ENCODE measurements at regions not wholly inside any gene's neighbourhood (a gene's known extent, or its start where the extent isn't known, plus 50 kb on each side); places are given as distances from the start of the nearest gene placed in this dataset.

DNA sequence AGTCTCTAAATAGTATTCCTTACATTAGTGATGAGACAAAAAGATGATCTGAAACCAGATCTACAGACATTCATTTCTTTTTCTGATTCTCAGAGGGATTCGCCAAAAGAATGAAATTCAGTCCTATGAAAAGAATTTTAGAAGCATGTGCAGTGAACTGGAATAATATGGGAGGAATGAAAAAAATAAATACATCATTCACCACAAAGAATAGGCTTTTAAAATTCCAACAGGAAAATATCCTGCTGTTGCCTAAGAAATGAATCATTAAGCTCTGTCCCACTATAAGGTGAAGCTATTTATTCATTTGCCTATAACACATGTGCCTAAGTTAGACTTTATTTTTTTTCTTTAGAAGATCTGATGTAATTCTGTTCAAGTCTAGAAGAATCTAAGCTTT, 165.9 kb downstream of the IL15 start:
- no peak overlapping the region for H3K27ac ChIP-seq
- TF ChIP-seq, protein P1, sequence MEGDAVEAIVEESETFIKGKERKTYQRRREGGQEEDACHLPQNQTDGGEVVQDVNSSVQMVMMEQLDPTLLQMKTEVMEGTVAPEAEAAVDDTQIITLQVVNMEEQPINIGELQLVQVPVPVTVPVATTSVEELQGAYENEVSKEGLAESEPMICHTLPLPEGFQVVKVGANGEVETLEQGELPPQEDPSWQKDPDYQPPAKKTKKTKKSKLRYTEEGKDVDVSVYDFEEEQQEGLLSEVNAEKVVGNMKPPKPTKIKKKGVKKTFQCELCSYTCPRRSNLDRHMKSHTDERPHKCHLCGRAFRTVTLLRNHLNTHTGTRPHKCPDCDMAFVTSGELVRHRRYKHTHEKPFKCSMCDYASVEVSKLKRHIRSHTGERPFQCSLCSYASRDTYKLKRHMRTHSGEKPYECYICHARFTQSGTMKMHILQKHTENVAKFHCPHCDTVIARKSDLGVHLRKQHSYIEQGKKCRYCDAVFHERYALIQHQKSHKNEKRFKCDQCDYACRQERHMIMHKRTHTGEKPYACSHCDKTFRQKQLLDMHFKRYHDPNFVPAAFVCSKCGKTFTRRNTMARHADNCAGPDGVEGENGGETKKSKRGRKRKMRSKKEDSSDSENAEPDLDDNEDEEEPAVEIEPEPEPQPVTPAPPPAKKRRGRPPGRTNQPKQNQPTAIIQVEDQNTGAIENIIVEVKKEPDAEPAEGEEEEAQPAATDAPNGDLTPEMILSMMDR (IDR thresholded peaks at IDR 0.05) = no peak
- TF ChIP-seq ZFX (IDR thresholded peaks at IDR 0.05; ENCODE audit: borderline replicate concordance) = no peak

- H3K27ac ChIP-seq = no peak overlapping the region
- TF ChIP-seq, protein P1 (IDR thresholded peaks at IDR 0.05) = no peak
These were observed 168.5 kb downstream of the IL15 start for GRCh38 chr4:141804836-141805235.

DNA sequence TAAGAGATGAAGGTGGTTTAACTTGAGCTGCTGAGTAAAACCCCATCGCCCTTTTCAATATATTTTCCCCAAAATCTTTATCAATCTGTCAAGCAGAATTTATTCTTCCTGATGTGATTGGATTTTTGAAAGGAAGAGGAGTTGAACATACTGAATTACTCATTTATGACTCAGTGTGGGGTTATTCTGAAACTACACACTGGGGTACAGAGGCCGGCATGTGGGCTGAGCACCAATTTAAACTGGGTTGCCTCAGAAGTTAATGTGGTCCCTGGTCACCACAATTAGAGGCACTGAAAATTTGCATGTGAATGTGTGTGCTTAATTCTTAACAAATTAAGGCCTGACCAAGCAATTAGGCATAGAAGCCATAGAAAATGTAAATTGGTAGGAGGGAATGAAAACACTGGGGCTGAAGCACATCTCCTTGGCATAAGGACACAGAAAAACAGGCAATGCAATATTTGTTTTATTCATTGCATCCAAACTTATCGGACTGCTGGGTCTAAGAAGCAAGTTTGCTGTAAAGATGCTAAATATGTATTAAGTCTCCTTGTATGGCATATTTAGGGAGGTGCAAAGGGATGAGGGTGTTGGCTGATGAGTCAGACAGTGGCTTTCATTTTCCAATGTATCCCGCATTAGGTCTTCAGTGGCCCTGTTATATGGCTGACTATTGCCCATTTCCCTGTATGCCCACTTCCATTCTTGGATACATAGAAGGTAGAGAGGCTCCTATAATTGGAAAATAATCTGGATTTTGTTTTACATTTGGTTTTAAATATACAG, 170.9 kb downstream of the IL15 start:
- no peak for TF ChIP-seq ZFX (IDR thresholded peaks at IDR 0.05; ENCODE audit: borderline replicate concordance)
- TF ChIP-seq, protein P1 (IDR thresholded peaks at IDR 0.05) = no peak
- H3K27ac ChIP-seq = no peak overlapping the region

DNA sequence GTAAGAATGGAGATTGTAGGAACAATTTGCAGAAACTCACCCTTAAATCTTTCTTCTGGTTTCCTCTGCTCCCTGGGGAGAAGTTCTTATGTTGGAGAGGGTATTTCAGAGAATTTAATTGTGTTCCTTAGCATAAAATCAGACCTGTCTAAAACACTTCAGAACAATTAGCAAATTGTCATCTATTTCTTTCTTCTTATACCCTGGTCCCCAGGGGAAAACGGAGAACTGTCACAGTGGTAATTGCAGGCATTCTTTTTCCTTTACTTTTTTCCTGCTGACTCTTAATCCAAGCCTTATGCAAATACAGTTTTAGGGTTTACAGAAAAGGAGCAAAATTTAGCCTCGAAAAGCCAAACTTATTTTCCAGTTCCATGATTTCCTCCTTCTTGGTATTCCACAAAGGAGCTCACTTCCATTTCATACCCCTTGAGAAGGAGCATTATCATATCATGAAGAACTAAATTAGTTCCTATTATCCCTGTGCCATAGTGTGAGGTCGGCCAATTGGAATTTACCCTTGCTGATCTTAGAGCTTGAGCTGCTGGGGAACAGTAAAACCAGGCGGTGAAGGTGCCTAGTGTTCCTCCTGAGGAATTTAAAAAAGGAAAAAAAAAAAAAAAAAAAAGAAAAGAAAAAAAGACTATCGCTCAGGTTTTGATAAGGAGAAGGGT, 173.8 kb downstream of the IL15 start:
- TF ChIP-seq, protein P1 (IDR thresholded peaks at IDR 0.05) = no peak
- no peak for TF ChIP-seq ZFX (IDR thresholded peaks at IDR 0.05; ENCODE audit: borderline replicate concordance)

GRCh38 chr4:141810712-141811375, 174.5 kb downstream of the IL15 start:
- no peak for TF ChIP-seq ZFX (IDR thresholded peaks at IDR 0.05; ENCODE audit: borderline replicate concordance)
- TF ChIP-seq, protein P1 (IDR thresholded peaks at IDR 0.05) = no peak
- no peak overlapping the region for H3K27ac ChIP-seq

More for the DNA sequence above, 173.8 kb downstream of the IL15 start:
- no peak overlapping the region for H3K27ac ChIP-seq

- TF ChIP-seq, protein P1 (IDR thresholded peaks at IDR 0.05) = no peak
- TF ChIP-seq ZFX (IDR thresholded peaks at IDR 0.05; ENCODE audit: borderline replicate concordance) = no peak
- H3K27ac ChIP-seq = no peak overlapping the region
These were observed 175.8 kb downstream of the IL15 start for GRCh38 chr4:141812158-141812557.

GRCh38 chr4:141814499-141814898, 178.1 kb downstream of the IL15 start:
- no peak overlapping the region for H3K27ac ChIP-seq
- TF ChIP-seq, protein P1 (IDR thresholded peaks at IDR 0.05) = no peak
- TF ChIP-seq ZFX (IDR thresholded peaks at IDR 0.05; ENCODE audit: borderline replicate concordance) = no peak

All from 22Rv1 (cell line).